SKM-1 treated with dmso at 0.1 percent for 144 hours (cell line): ENCODE measurements at regions not wholly inside any gene's neighbourhood (a gene's known extent, or its start where the extent isn't known, plus 50 kb on each side); places are given as distances from the start of the nearest gene placed in this dataset.

Source experiments
- DNase-seq: peaks from one replicate; lab custom pipeline; 2025; ENCODE audit not compliant: unreplicated experiment; lab: John Stamatoyannopoulos, UW

DNA sequence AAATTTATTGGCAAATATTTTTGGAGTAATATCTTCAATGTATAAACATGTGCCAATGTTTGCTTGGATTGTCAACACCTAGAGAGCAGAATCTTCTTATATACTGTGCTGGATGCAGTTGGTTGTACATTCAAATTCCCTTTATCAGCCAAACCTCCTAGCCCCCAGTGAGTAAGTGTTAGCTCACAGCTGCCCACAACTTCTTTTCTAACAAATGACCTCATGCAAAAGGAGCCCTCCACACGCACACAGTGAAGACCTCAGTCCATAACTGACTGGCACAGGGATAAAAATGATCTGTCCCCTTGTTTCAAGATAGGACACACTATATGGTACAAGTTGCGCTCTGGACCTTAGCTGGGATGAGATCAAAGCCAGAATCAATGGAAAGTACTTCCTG, 458.0 kb upstream of the NWD2 start:
- no peak for DNase-seq

DNA sequence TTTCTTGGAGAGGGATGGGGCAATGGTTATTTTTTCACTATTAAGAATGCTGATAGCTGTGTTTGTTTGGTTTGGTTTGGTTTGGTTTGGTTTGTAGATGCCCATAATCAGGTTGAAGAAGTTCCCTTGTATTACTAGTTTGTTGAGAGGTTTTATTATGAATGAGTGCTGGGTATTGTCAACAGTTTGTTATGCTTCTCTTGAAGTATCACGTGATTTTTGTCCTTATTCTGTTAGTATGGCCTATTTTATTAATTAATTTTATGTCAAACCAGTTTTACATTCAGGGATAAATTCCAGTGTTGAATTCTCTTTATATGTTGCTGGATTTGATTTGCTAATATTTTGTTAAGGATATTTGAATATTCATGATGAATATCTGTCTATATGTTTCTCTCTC, 449.8 kb upstream of the NWD2 start:
- DNase-seq = no peak

DNA sequence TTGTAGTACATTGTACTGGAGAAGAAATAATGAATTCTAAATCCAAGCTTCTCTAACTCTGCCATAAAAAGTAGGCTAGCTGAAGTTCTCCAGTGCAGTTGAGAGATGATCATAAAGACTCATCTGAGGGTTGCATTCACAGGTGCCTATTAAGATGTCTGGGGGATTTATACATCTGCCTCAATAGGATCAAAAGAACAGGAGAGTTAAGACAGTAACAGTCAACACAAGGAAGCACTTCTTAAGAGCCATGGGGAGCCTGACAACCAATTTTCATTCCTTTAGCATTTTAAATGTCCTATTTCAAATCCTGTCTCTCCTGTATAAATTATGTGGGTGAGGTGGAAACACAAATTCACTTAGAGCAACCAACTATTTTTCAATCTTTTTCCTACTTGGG, 432.4 kb upstream of the NWD2 start:
- no peak for DNase-seq

DNA sequence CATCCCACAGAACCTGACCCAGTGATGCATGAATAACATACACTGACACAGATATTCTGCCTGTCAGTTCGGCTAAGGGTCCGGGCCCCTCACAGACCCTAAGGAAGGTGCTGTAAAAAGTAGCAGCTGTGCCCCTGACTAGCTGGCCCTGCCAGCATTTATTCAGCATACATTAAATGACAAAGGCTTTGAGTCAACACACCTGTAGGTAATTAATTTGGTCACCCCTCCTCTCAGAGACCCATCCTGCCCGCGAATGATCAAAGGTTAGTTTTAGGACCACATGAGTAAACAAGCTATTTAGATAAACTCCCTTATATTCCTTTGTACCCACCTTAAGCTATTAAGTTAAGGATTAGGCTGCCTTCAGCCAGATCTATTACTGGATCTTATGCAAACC, 429.0 kb upstream of the NWD2 start:
- no peak for DNase-seq

DNA sequence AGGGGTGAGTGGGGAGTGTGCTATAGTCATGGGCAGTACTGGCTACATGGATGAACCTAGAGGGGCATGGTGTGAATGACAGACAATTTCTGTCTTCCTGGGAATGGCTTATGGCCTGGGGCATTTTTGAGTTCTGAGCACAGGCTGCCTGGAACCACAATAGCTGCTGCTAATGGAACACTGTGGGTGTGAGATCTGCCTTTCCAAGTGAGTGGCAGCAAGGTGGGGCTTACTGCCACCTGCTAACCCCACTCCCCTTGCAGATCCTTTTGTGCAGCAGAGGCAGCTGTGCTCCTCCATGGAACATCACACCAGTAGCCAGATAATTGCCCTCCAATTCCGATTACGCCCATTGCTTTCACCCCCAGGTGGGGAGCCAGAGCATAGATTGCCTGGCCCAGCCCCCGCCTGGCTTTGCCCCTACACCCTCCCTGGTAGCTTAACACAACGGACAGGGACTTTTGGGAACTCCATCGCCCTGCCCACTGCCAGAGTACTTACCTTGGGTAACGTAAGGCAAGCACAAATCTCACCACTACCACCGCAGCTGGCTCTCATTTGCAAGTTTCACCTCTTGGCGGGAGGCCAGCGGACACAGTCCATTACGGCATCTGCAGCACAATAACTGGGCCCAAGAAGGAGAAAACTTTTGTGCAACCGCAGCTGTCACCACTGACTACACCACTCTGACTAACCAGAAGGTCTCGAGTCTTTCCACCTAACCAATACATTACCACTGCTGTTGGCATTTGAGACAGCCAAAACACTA, 421.2 kb upstream of the NWD2 start:
- DNase-seq = no peak

DNA sequence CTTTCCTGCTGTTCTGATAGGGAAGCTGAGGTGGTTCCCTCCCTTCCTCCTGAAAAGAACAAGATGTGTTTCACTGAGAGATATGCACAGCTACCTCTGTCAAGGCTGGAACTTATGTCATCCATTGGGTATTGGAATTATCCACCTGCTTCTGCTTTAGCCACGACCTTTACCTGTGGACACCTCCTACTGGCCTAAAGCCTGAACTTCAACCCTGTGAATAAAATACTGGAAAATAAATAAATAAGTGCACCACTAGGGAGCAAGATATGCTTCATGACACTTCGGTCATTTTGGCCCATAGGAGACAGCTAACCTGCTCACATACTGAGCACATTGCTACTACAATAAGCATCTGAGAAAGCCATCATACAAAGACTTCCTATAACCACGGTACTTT, 419.9 kb upstream of the NWD2 start:
- no peak for DNase-seq

DNA sequence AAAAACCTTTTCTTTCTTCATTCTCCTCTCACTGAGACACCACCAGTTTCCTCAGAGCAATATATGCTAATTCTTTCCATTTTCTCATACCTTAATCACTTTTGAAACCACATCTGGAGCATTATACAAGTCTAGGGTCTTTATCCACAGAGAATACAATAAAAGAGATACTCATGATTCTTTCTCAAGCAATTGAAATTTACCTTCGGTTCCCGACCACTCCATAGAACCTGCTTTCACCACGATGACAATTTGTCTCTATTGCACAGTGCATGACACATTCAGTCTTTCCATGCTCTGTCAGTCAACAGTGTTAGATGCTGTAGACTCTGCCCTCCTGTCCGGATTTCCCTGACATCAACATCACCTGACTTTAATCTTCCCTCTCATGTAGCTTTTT, 409.3 kb upstream of the NWD2 start:
- no peak for DNase-seq

DNA sequence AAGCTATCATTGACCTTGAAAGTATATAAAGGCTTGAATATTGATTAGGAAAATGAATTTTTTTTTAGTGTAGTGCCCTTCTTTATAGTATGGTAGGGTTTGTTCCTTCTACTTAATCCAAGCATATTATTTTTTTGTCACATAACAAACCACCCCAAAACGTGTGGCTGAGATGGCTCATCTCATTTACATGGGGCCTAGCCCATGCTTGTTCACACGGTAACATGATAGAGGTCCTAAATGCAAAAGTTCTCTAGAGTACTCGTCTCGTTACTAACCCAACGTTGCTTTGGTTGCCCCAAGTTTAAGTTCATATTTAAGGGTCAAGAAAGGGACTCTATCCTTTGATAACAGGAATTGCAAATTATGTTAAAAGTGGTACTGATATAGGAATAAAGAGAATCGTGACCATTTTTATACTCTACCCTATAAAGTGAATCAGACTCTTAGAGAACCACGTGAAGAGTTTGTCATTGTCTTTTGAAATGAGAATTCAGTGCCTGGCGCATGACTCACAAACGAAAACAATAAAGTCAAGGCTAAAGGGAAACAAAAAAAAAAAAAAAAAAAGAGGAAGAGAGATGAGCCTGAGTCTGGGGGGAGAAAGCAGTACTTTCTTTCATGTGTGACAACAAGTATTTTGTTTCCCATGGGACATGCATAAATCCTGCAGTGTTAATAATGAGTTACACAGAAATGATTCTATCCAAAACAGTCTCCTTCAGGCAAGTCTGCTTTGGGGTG, 402.8 kb upstream of the NWD2 start:
- no peak for DNase-seq

DNA sequence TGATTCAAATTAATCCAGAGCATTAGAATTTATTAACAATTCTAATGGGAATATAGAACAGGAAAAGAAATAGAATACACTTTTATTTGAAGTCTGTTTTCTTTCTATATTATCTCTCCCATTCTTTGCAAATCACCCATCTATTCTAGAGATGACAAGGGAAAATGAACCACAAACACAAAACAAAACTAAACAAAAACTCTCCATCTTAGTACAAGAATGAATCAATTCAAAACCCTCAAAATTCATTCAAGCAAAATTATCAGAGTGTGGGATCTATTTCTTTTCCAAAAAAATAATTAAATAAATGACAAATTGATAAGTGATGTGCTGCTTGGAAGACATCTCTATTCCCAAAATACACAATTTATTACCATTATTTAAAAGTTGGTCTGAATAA, 400.1 kb upstream of the NWD2 start:
- DNase-seq = no peak

DNA sequence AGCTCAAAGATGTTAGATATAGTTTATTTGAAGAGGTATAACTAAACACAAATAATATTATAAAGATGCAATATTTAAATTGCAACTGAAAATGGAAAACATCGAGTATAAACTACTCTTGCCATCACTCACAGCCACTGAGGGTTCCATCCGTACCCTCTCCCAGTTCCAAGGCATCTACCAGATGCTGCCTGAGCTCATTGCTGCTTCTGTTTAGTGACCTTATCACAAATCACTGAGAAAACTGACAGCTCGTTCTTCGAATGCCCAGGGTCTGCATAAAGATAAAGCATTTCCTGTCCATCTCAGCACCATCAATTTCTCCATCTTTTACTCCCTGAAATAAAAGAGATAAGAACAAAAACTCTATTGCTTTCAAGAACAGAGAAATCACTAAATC, 391.7 kb upstream of the NWD2 start:
- no peak for DNase-seq

DNA sequence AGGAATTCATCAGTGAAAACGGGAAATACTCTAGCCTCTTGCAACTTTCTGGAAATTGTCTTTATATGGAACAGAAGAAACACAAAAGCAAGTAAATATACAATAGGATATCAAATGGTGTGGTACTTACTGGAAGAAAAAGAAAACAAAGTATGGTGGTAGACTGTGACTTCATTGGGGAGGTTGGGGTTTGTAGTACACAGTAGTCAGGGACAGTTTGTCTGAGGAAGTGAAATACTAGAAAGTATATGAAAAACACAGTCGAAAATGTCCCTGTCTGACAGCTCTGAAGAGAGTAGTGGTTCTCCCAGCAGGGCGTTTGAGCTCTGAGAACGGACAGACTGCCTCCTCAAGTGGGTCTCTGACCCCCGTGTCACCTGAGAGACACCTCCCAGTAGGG, 390.0 kb upstream of the NWD2 start:
- no peak for DNase-seq

DNA sequence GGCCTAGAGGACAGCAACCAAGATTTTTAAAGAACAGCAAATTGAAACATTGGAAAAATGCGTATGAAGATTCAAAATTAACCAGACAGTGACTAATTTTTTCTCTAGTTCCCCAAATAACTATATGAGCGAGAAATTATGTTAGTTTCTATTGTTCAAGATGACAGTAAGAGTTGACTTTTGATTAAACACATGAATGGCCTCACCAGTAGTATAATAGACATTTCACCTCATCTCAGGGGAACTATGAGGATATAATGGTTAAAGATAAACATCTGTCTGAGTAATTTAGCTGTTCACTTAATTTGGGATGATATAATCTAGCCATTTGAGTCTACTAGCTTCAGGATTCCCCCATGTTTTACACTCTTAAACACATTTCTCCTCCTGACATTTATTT, 380.9 kb upstream of the NWD2 start:
- no peak for DNase-seq

DNA sequence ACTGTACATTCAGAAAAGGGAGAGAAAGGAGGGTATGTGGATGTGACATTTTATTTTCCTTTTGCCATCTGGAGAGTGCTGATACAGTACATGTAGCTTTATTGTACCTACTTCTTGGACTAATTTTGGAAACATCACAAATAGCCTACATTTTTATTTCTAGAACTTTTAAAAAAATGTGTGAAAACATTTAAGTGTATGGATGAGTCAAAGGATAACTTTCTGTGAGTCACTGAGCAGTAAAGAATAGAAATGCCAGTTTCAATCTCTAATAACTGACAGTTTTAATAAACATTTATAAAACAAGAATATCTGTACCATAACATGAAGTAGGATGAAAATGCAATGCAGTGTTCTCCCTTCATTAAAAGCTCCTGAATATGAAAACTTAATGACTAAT, 374.4 kb upstream of the NWD2 start:
- DNase-seq = no peak

DNA sequence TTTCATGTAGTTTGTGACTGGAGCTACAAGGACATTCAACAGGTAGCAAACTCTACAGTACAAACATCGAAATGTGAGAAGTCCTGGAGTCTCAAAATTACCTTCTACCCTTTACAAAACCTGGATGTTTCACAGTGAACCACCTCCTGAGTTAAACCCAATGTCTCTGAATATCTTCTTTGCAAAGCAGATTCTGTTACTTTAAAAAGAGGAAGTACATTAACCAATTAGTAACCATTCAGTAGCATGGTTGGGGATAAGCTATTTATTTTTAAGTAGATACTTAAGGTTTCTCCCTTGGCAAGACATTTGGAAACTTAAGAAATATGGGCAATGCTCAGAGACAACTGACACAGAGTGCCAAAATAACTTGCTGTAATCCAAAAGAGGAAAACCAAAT, 371.9 kb upstream of the NWD2 start:
- DNase-seq = no peak

DNA sequence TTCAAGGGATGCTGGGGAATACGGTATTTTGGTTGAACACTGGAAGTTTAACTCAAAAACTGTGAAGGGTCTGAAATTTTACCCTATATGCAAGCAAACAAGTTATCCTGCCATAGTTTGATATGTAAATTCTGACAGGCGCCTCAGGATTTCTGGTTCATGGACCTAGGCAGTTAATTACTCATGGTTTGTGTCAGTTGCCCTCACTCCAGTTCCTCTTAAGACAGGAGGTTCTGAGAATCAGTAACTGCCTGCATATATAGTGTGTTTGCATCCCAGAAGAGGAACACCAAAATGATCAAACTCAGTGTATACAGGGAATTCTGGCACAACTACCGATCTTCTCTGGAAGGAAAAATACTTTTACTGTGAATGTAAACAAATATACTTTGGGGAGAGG, 360.4 kb upstream of the NWD2 start:
- no peak for DNase-seq

DNA sequence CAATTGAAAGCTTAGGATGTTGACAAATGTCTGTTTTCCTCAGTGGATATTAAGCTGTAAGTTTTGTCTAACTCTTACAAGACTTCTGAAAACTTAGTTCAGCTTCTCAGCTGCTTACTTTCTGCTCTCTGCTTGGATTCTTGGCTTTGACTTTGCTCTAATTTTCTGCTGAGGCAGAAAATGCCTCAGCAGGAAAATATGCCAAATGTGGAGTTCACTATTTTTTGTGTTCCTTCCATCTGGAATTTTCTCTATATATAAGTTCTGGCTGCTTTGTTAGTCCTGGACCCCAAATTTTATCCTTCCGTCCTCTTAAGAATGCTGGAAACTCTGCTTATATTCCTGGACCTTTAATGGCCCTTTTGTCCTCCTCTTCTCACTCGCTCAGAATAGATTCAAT, 352.6 kb upstream of the NWD2 start:
- DNase-seq = no peak

DNA sequence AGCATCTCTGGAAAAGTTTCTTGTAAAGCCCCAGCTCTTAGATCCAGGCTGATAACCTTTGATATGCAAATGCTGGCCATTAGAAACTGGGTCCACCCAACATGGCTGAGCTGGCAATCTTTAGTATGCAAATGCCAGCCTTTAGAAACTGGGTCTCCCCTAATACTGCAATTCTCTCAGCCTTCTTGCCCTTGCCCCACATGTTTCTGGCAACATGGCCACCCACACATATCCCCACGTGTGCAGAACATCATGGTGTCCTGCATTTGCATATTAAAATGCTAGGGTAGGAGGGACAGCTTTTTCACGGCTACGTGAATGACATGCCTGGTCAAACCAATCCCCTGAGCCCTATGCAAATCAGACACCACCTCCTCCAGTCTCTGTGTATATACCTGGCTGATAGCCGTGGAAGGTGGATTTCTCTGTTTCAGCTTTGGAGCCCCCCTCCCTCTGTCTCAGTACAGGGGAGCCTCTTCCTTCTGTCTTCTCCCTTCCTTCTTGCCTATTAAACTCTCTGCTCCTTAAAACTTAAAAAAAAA, 344.0 kb upstream of the NWD2 start:
- DNase-seq = no peak

DNA sequence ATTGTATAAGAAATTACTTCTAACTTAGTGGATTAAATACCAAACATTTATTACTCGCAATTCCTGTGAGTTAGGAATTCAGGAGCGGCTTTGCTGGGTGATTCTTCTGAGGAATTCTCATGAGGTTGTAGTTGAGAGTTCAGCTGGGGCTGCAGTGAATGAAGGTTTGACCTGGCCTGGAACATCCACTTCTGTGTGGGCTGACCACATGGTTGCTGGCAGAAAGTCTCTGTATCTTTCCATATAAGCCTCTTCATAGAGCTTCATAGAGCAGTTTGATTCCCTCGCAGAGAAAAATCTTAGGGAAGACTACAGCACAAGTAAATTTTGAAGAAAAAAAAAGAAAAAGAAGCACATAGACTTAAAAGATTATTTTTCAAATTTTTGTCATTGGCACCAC, 339.7 kb upstream of the NWD2 start:
- DNase-seq = no peak

DNA sequence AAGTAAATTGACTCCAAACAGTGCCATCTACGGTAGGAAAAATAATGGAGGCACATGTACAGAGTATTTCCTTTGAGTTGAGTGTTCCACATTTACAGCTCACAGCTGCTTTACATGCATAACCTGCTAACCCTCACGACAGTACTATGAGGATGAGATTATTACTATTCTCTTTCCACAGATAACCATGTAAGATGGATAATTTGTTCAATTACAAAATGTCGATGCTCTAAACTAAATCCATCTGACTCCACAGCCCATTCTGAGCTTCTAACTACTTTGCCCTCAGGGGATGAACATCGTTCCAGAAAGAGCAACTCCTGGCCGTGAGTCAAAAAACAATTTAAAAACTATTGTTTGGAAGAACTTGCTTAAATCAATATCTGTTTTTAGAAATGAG, 330.4 kb upstream of the NWD2 start:
- no peak for DNase-seq

DNA sequence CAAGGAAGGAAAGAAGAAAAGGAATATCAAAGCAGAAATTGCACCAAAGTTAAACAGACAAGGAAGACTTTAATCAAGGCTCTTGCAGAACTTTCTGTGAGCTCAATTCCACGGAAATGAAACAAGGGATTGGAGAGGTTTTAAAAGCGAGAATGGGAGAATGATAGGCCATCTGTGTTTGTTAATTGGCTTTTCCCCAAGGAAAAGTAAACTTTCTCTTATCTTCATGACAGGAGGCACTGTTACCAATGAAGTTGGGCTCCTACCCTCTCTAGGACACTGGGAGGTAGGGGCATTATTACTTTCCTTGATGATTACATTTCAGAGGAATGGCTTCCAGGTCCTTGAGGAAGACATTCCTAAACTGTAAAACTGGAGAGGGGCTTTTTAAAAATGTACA, 328.8 kb upstream of the NWD2 start:
- no peak for DNase-seq

DNA sequence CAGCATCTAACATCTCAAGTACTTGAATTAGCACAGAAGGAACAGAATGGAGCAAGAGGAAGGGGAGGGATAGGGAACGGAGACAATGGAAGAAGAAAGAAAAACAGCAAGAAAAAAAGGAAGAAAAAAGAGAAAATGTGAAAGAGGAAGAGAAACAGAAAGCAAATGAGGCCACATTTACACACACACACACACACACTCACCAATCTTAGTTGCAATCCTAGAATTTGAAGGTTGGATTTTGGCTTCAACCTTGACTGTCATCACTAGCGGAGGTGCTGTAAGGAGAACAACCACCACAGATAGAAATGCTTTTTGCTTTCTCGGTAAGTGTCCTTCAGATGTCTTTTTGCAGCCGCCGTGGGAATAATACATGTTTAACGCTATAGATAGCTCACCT, 327.1 kb upstream of the NWD2 start:
- no peak for DNase-seq

DNA sequence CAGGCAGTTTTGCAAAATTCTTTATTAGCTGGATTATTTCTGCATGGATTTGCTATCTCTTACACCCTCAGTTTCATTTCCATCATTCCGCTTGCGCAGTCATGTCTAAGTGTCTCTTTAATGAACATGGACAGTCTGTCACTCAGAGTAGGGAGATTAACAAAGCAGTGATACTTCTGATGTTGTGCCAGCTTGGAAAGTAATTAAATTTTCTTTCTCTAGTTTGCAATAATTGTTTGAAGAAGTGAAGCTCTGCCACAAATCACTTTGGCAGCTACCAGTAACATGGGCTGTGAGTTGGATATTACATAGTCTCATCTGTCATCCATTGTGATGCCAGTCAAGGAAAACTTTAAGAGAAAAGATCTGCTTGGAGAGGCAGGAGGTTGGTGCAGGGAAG, 324.8 kb upstream of the NWD2 start:
- no peak for DNase-seq
